ENCODE measurements at regions not wholly inside any gene's neighbourhood (a gene's known extent, or its start where the extent isn't known, plus 50 kb on each side); places are given as distances from the start of the nearest gene placed in this dataset.

DNA sequence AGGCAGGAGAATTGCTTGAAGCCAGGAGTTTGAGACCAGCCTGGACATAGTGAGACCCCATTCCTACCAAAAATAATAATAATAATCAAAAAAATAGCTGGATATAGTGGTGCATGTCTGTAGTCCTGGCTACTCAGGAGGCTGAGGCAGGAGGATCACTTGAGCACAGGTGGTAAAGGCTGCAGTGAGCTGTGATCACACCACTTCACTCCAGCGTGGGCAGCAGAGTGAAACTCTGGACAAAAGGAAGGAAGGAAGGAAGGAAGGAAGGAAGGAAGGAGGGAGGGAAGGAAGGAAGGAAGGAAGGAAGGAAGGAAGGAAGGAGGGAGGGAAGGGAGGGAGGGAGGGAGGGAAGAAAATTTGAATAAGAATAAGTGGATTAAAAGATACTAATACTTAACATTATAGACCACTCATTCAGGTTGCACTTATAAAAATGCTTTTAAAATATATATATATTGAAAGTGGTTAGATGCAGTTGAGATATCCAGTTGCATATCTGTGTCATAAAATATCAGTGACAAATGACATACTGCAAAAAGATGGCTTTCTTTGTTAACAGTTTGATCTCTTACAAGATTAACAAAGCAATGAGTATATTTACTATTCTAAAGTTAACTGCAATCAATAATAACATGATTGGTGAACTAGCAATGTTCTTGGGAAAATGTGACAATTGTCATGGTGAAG is 702.4 kb downstream of the CPS1 start:
- TF ChIP-seq, protein P1, sequence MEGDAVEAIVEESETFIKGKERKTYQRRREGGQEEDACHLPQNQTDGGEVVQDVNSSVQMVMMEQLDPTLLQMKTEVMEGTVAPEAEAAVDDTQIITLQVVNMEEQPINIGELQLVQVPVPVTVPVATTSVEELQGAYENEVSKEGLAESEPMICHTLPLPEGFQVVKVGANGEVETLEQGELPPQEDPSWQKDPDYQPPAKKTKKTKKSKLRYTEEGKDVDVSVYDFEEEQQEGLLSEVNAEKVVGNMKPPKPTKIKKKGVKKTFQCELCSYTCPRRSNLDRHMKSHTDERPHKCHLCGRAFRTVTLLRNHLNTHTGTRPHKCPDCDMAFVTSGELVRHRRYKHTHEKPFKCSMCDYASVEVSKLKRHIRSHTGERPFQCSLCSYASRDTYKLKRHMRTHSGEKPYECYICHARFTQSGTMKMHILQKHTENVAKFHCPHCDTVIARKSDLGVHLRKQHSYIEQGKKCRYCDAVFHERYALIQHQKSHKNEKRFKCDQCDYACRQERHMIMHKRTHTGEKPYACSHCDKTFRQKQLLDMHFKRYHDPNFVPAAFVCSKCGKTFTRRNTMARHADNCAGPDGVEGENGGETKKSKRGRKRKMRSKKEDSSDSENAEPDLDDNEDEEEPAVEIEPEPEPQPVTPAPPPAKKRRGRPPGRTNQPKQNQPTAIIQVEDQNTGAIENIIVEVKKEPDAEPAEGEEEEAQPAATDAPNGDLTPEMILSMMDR (IDR thresholded peaks at IDR 0.05; ENCODE audit: low read depth, low read length, missing control alignments) = no peak
- no peak for DNase-seq (ENCODE audit: low read depth)
- H3K4me3 ChIP-seq (ENCODE audit: low read depth, low read length) = no peak overlapping the region

DNA sequence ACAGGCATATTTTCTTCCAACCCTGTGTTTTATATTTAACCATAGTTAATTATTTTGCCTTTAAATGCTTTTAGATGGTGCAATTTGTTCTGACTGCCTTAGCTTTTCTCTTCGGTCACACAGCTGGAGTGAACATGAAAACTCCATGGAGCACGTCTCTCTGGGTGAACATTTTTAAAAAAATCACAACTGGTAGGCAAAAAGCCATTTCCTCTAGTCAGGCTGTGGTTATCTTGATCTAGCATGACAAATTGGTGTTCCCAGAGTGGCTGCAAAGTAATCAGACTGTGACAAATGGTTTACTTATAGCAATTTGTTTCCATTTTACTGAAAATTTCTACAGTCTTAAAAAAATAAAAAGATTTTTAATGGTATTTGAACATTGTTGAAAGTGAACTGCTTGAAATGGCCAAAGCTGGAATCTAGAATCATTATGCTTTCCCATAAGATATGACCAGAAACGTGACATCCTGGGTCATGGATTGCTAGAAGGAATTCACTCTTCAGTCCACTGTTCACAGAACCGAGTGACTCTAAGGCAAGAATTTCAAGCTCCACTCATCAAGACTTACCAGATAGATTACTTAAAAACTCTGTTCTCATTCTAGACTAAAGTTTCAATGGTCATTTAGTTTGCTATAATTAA is 703.6 kb downstream of the CPS1 start:
- TF ChIP-seq, protein P1 (IDR thresholded peaks at IDR 0.05; ENCODE audit: low read depth, low read length, missing control alignments) = no peak
- no peak overlapping the region for H3K4me3 ChIP-seq (ENCODE audit: low read depth, low read length)
- DNase-seq (ENCODE audit: low read depth) = no peak

DNA sequence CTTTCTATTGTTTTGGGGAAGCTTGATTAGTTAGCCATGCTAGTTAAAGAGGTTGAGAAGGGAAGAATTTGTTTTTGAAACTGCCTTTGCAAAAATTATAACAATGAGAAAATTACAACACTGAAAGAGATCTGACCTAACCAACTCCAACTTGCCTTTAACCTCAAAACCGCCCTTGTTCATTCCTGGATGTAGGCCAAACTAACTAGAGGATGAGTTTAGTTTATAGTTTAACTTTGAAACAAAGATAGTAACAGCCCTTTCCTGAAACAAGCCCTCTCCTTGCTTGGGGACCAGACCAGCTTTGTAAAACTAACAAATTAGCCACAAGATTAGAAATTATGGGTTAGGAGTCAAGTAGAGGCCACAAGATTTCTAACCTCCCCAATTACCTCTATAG is 713.9 kb downstream of the CPS1 start:
- H3K4me3 ChIP-seq (ENCODE audit: low read depth, low read length) = no peak overlapping the region
- TF ChIP-seq, protein P1 (IDR thresholded peaks at IDR 0.05; ENCODE audit: low read depth, low read length, missing control alignments) = no peak

DNA sequence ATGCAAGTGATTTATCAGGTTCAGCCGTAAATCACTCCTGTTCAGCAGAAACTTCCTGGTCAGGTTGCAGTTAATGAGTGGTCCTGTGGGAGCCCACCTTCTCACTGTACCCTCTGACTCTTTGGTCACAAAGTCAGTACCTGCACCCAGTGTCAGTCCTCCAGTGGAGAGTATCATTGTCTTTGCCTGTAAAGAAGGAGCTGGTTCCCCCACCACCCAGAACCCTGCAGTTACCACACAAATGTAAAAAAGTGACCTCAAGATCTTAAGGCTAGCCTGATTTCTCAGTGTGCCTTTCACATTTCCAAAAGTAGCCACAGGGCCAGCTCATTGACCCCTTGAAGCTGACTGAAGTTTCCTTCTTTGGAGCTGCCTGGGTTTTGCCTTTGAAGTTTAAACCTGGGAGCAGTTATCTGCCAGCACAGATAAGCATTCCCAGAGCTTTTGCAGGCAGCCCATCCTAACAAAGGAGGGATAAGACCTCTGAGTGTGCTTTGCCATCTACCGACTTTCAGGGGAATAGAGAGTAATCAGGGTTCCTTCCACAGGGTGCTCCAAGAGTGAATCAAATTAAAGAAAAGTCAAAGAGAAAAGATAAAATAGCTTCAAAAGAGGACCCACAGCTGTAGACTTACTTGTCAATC is 725.2 kb downstream of the CPS1 start:
- DNase-seq (ENCODE audit: low read depth) = no peak
- H3K4me3 ChIP-seq (ENCODE audit: low read depth, low read length) = no peak overlapping the region
- TF ChIP-seq, protein P1 (IDR thresholded peaks at IDR 0.05; ENCODE audit: low read depth, low read length, missing control alignments) = no peak

More for the DNA sequence above, 713.9 kb downstream of the CPS1 start:
- no peak for DNase-seq (ENCODE audit: low read depth)

DNA sequence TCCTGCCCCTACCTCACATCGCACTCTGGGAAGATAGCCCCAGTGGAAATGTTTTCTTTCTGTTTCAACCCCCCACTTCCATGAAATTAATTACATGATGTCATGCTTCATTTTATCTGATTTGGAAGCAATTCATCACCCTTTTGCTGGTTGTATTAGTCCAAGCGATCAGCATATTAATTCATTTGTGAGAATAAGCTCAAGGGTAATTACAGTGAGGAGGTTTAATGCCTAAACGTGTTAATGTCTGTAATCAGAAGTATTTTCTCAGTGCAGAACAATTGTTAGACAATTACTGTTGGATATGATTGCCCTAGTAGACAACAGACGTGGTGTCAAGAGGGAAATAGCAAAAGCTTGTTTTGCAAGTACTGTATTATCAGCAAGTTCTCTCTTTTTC is 746.3 kb downstream of the CPS1 start:
- TF ChIP-seq, protein P1 (IDR thresholded peaks at IDR 0.05; ENCODE audit: low read depth, low read length, missing control alignments) = no peak
- DNase-seq (ENCODE audit: low read depth) = no peak
- no peak overlapping the region for H3K4me3 ChIP-seq (ENCODE audit: low read depth, low read length)

DNA sequence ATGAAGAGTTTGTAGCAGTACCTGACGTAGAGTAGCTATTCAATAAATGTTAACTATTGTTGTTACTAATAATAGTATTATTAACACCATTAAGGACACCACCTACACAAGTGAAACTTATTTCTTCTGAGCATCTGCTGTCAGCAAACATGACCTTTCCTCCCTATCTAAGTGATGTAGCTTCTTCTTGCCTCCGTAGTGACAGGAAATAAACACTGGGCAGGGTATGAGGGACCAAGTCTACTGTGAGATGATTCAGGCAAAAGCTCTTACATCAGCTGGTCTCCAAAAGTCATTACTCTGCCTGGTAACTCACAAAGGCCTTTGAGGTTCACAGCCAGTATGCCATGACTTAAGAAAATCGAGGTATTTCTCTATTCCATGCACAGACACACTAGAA is 750.5 kb downstream of the CPS1 start:
- DNase-seq (ENCODE audit: low read depth) = no peak
- TF ChIP-seq, protein P1 (IDR thresholded peaks at IDR 0.05; ENCODE audit: low read depth, low read length, missing control alignments) = no peak
- H3K4me3 ChIP-seq (ENCODE audit: low read depth, low read length) = no peak overlapping the region

Data from GM12864 (cell line).